ENCODE measurements at regions not wholly inside any gene's neighbourhood (a gene's known extent, or its start where the extent isn't known, plus 50 kb on each side); places are given as distances from the start of the nearest gene placed in this dataset.
"Not testable (repeated sequence)": the region's sequence is repeated elsewhere in the genome, so short reads cannot be mapped to it uniquely, and the experiment has no call there.

GRCh38 chr14:106061877-106062500 is 535.6 kb downstream of the TMEM121 start:
- TF ChIP-seq CTCF (IDR thresholded peaks at IDR 0.05; ENCODE audit: control extremely low read depth in 1 of 3, insufficient read depth in 1 of 3, low read depth in 1 of 3, low read length in 3 of 3); RXRA (IDR thresholded peaks at IDR 0.05; ENCODE audit: insufficient read depth, low read depth, low read length); NRF1 (IDR thresholded peaks at IDR 0.05; ENCODE audit: low read depth, low read length); KDM1A (IDR thresholded peaks at IDR 0.05; ENCODE audit: borderline replicate concordance, low read length); EP300 (IDR thresholded peaks at IDR 0.05; ENCODE audit: borderline replicate concordance in 1 of 2, low read depth in 2 of 2, low read length in 2 of 2); ATF3 (IDR thresholded peaks at IDR 0.05; ENCODE audit: insufficient read depth, low read depth, low read length): not testable (repeated sequence)

Measured in H1 (cell line).